AG08395 (cell line): ENCODE measurements at regions not wholly inside any gene's neighbourhood (a gene's known extent, or its start where the extent isn't known, plus 50 kb on each side); places are given as distances from the start of the nearest gene placed in this dataset.
A peak's percentile ranks its signal among the peaks of the same experiment; 100 is the strongest.

ENCODE experiments used
- DNase-seq: peaks from one replicate; pipeline ENCODE4 v3.0.0; 2012; ENCODE audit warnings: mixed read lengths, low spot score

DNA sequence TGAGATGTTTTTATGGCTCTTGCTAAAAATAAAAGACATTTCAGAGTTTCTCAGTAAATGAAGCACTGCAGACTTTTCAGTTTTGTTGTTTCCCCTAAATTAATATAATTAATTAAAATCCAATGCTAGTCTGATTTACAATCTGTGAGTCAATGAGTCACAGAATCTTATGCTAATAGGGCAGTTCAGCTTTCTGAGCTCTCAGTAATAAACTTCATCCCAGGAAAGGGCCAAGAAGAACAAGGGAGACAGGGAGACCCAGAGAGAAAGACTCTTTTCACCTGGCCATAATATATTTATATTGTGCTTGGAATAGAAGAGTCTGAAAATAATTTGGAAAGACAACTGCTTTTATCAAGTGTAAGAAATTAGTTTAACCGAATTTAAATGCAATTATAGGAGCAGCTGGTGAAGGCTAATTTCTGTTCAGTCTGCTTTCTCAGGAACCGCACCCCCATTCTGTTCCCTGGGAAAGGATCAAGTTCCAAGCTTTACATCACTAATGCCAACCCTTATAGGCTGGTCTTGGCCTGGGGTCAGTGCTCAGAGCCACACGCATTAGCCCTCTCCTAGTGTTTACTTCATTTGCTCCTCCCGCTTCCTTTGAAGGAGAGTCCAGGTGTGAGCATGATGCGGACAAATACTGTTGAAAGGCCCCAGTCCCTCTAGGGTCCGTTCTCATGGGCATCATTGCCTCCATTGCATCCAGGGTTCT, 145.6 kb downstream of the ZBTB18 start:
- no peak for DNase-seq

DNA sequence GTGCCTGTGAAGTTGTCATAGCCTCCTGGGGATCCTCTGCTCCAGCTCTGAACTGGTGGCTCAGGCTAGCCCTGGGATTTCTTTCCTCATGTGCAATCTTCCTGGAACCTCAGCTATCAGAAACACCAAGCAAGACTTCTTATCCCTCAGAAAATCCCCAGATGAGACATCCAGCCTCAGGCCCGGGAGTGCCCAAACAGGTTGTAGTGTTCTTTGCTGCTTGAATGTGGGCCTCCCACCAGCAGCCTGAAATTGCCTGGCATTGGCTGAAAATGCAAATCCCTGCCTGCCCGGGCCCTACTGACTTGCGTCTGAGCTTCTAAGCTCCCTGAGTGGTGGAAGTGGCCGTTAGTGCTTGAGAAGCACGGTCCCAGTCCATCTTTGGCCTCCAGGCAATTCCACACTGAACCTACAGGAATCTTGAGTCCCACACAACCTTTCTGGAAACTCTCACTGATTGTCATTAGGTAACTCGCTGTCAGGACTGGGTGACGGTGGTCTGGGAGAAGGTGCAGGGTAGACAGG, 146.8 kb downstream of the ZBTB18 start:
- DNase-seq: no peak

GRCh38 chr1:244199902-244200301, 148.8 kb downstream of the ZBTB18 start:
- no peak for DNase-seq

GRCh38 chr1:244200596-244200995, 149.5 kb downstream of the ZBTB18 start:
- no peak for DNase-seq

DNA sequence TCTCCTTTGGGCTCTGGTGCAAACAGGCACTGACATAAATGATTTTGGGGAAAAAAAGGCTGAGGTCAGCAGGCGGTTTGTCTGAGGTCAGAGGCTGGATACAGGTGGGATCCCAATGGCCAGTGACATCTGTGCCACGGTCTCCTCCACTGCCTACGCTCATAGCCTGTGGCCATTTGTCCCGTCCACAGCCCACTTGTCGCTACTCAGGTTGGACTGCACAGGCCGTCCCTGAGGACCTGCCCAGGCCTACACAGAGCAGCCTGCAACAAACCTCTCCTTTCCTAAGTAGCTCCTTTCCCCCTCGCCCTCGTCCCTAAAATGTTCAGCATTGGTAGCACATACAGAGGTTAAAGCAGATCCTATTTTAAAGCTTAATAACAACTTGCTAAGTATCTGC, 150.7 kb downstream of the ZBTB18 start:
- no peak for DNase-seq

DNA sequence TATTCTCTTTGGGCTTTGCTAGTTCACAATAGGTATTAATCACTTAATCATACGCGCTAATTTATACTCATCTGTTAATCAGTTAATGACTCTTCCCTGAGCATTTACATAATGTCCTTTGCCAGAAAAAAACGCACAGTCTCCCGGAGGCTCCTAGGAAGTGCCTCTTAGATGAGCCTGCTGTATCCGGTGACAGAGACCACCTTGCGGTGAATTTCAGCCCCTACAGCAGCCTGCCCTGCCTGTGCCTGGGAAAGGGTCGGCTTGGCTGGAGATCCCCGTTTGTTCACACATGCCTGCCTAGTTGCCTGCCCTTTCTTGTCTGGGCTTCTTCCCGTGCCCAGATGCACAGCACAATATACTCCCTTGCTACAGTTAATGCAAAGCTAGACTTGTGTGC, 152.9 kb downstream of the ZBTB18 start:
- no peak for DNase-seq

DNA sequence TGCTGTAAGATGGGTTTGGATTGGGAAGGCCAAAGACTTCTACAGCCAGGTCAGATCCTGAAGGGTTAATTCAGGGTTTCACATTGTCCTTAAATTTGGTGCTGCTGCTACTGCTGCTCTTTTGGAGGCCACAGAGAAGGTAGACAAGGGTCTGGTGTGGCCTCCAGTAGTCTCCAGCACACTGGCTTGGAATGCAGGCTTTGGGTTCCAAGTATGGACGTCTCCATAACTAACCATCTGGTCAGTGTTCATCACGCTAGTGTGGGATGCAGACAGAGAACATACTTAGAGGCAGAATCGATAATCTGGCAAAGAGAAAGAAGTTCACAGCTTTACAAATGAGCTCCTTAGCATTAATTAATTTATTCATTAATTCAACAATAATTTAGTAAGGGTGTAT, 154.1 kb downstream of the ZBTB18 start:
- DNase-seq: peak; percentile 35

DNA sequence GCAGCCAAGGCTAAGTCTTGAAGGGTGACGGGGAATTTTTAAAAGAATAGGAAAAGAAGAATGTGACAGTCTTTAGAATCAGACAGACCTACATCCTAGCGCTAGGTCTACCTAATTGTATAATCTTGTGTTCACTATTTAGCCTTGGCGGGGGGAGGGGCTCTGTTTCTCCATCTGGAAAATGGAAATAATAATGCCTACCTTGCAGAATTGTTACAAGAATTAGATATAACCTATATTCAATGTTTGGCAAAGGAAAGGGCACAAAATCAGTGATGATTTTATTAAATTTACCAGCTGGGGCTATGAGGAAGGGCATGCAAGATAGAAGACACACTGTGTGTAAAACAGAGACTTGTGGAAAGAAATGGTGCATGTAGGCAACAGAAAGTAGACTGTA, 154.8 kb downstream of the ZBTB18 start:
- no peak for DNase-seq

- DNase-seq: peak; percentile 35
These were observed 156.2 kb downstream of the ZBTB18 start for GRCh38 chr1:244207042-244207934.

- peak; percentile 22 for DNase-seq
These were observed 156.8 kb downstream of the ZBTB18 start for GRCh38 chr1:244207935-244208244.

- no peak for DNase-seq
These were observed 158.9 kb downstream of the ZBTB18 start for GRCh38 chr1:244209955-244210354.

DNA sequence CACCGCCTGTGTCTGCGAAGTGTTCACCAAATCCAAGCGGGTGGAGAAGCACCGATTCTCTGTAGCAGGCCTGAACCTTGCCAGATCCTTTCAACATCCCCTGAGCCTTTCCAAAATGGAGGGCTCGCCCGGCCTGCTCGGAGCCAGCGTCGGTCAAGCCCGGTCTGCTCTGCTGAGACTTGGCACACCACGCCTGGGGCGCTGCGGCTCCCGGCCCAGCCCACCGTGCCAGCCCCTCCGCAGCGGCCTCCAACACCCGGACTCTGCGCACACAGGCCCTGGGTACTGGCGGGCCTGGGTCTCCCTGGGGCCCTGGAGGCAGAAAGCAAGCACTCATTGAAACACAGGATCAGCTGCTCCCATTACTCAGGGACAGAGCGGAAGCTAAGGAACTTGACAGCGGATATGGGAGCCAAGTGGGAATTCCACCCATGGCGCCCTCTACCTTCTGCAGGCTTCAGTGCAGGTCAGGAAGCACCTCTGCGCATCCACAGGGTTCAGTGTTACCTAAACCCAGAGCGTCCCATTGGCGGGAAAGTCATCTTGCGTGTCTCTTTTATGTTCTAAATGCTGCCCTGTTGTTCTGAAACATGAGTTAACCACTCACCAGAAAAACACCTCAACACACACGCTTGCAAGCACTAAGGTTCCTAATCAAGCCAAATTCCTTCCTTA, 159.9 kb downstream of the ZBTB18 start:
- no peak for DNase-seq

DNA sequence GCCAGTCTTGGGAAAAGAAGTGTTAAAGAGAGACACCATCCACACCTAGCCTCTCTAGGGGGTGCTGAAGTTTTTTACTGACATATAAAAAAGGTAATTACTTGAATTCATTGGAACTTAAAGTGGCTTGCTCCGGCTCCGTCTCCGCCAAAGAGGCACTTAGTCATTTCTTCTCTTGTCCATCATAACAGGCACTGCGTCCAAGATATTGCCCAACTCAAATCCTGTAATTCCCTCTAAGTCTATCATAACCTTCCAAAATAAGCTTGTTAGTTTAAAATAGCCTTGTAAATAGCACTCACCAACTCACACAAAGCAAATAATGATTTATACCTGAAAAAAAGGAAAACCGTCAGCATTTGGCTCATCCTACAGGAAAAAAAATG, 160.5 kb downstream of the ZBTB18 start:
- peak; percentile 46 for DNase-seq

DNA sequence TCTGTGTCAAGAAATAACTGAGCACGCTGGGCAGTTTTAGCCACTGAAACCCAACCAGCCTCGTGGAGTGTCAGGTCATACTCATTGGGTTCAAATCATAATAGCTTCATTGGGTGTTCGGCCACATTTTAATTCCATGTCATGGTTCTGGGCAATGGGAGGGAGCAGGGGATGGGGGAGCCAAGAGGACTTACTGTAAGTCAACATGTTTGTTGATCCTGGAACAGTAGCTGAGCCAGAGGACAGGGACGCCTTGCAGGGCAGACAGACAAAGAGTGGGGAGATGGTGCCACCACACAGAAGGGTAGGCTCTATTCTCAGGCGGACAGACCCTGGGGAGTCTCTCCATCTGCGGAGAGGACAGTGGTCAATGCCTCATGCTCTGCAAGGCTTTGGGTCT, 161.1 kb downstream of the ZBTB18 start:
- DNase-seq: no peak

GRCh38 chr1:244212797-244213475, 161.9 kb downstream of the ZBTB18 start:
- DNase-seq: no peak

GRCh38 chr1:244214009-244214967, 163.2 kb downstream of the ZBTB18 start:
- peak; percentile 80 for DNase-seq

DNA sequence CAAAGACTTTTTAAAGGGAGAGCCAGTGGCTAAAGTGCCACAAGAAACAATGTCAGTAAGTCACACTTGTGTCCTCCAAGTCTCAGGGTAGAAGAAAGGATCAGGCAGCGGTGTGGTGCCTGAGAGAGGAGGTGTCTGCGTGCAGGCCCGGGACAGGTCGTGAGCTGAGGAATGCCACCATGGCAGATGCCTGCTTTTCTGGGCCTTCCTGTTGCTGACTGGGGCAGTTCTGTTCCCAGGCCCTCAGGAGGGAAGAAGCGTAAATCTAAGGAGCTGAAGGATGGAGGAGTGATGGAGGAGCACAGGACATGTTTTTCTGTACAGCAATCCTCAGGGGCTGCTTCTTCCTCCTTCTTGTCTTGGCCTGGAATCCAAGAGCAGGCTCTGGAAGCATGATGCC, 165.8 kb downstream of the ZBTB18 start:
- no peak for DNase-seq

GRCh38 chr1:244217711-244218110, 166.6 kb downstream of the ZBTB18 start:
- no peak for DNase-seq

DNA sequence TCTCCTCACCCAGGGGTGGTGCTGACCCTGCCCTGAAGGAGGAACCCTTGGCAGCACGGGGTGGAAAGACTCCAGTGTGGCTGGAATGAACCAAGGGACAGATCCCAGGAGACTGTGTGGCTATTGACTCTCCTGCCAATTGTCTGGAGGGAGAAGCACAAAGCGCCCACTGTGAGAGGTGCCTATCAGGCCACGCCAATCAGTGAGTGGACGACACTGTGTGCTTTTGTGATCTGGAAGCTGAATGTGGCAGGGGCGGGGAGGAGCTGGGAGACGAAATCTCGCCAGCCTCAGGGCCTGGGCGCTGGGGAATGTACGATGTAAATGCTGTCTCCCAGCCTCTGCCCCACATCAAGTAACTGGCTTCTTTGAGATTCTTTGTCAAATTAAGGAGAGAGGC, 167.1 kb downstream of the ZBTB18 start:
- no peak for DNase-seq

DNA sequence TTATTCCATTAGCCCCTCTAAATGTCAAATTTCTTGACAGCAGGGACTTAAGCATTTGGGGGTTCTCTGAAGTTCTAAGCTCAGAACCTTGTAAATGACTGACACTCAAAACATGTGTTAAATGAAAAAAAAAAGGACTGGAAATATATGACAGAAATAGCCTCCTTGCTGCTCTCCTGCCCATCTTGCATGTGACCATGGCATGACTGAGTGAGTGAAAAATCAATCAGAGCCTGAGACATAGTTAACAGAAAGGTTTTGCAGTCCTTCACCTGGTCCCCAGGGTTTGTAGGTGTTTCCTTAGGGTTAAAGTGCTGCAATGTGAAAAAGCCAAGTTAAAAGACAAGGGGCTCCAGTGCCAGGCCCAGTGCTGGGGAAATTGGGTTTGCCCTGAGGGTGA, 168.1 kb downstream of the ZBTB18 start:
- DNase-seq: no peak

GRCh38 chr1:244219802-244220201, 168.7 kb downstream of the ZBTB18 start:
- DNase-seq: no peak
